ENCODE measurements at regions not wholly inside any gene's neighbourhood (a gene's known extent, or its start where the extent isn't known, plus 50 kb on each side); places are given as distances from the start of the nearest gene placed in this dataset.

DNA sequence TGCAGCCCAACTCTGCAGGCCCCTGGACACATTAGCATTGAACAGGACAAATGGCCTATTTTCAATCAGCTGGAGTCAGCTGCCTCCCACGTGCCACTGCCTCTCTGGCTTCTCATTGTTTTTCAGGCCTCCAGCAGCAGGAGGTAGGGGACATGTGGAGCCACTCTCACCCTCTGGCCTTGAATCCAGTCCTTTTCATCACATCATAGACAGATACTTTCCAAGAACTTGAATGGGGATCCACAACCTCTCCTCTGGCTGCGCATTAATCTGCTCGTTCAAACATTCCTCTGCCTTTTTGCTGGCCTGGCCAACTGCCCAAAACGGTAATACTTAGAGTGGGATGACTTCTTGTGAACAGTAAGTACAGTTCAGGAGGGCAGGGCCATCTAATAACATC, 592.3 kb downstream of the PKHD1 start:
- H3K27me3 Mint-ChIP-seq (ENCODE audit: insufficient read depth, unreplicated experiment) = no peaks in the 10 kb centered on the region
- TF ChIP-seq, protein P1, sequence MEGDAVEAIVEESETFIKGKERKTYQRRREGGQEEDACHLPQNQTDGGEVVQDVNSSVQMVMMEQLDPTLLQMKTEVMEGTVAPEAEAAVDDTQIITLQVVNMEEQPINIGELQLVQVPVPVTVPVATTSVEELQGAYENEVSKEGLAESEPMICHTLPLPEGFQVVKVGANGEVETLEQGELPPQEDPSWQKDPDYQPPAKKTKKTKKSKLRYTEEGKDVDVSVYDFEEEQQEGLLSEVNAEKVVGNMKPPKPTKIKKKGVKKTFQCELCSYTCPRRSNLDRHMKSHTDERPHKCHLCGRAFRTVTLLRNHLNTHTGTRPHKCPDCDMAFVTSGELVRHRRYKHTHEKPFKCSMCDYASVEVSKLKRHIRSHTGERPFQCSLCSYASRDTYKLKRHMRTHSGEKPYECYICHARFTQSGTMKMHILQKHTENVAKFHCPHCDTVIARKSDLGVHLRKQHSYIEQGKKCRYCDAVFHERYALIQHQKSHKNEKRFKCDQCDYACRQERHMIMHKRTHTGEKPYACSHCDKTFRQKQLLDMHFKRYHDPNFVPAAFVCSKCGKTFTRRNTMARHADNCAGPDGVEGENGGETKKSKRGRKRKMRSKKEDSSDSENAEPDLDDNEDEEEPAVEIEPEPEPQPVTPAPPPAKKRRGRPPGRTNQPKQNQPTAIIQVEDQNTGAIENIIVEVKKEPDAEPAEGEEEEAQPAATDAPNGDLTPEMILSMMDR (IDR thresholded peaks at IDR 0.05; ENCODE audit: unreplicated experiment) = no peak
- ChIA-PET POLR2A (no interaction called here), CTCF (interaction anchor here (0.6 to 1.5 kb wide), 3 partner anchors 20 to 740 kb away, joined by 3 to 5 read pairs (median 3); no protein-coding TSS in a partner anchor)
- H3K4me1 Mint-ChIP-seq (ENCODE audit: insufficient read depth, unreplicated experiment) = no peaks in the 10 kb centered on the region
- no peaks in the 10 kb centered on the region for H3K36me3 Mint-ChIP-seq (ENCODE audit: insufficient read depth, unreplicated experiment)
- no peak overlapping the region for H3K4me3 Mint-ChIP-seq (ENCODE audit: unreplicated experiment)
- H3K9me3 Mint-ChIP-seq (ENCODE audit: unreplicated experiment) = no peaks in the 10 kb centered on the region
- H3K27ac Mint-ChIP-seq (ENCODE audit: low read depth, unreplicated experiment) = no peak overlapping the region
- no TSS peak for BruUV-seq (replicated peaks)
- no peak for DNase-seq (ENCODE audit: unreplicated experiment)
- intact Hi-C loops (cut with micrococcal nuclease) = no loop called here

- H3K27ac Mint-ChIP-seq (ENCODE audit: low read depth, unreplicated experiment) = no peak overlapping the region
- H3K9me3 Mint-ChIP-seq (ENCODE audit: unreplicated experiment) = no peaks in the 10 kb centered on the region
- H3K4me3 Mint-ChIP-seq (ENCODE audit: unreplicated experiment) = no peak overlapping the region
These were observed 591.6 kb downstream of the PKHD1 start for GRCh38 chr6:51495610-51496396.

GRCh38 chr6:51502996-51503395, 584.4 kb downstream of the PKHD1 start:
- no peak overlapping the region for H3K27ac Mint-ChIP-seq (ENCODE audit: low read depth, unreplicated experiment)
- TF ChIP-seq, protein P1 (IDR thresholded peaks at IDR 0.05; ENCODE audit: unreplicated experiment) = no peak
- no TSS peak for BruUV-seq (replicated peaks)
- ChIA-PET POLR2A (no interaction called here), CTCF (interaction anchor here (1.6 kb wide), 1 partner anchor 12 kb away, joined by 6 read pairs; no protein-coding TSS in a partner anchor)
- intact Hi-C loops (cut with micrococcal nuclease) = no loop called here
- no peak overlapping the region for H3K4me3 Mint-ChIP-seq (ENCODE audit: unreplicated experiment)
- peaks cover 9% of the 10 kb centered on the region for H3K9me3 Mint-ChIP-seq (ENCODE audit: unreplicated experiment)
- no peak for DNase-seq (ENCODE audit: unreplicated experiment)
- no peaks in the 10 kb centered on the region for H3K4me1 Mint-ChIP-seq (ENCODE audit: insufficient read depth, unreplicated experiment)
- H3K27me3 Mint-ChIP-seq (ENCODE audit: insufficient read depth, unreplicated experiment) = no peaks in the 10 kb centered on the region
- H3K36me3 Mint-ChIP-seq (ENCODE audit: insufficient read depth, unreplicated experiment) = no peaks in the 10 kb centered on the region

More at GRCh38 chr6:51495610-51496396, 591.6 kb downstream of the PKHD1 start:
- no peak for DNase-seq (ENCODE audit: unreplicated experiment)
- H3K36me3 Mint-ChIP-seq (ENCODE audit: insufficient read depth, unreplicated experiment) = no peaks in the 10 kb centered on the region
- POLR2A ChIA-PET = no interaction called here
- H3K4me1 Mint-ChIP-seq (ENCODE audit: insufficient read depth, unreplicated experiment) = no peaks in the 10 kb centered on the region
- CTCF ChIA-PET = interaction anchor here (0.6 kb wide), 2 partner anchors 510 to 741 kb away, joined by 3 read pairs; no protein-coding TSS in a partner anchor
- intact Hi-C loops (cut with micrococcal nuclease) = no loop called here
- no peaks in the 10 kb centered on the region for H3K27me3 Mint-ChIP-seq (ENCODE audit: insufficient read depth, unreplicated experiment)
- TF ChIP-seq, protein P1 (IDR thresholded peaks at IDR 0.05; ENCODE audit: unreplicated experiment) = no peak
- BruUV-seq (replicated peaks) = no TSS peak

DNA sequence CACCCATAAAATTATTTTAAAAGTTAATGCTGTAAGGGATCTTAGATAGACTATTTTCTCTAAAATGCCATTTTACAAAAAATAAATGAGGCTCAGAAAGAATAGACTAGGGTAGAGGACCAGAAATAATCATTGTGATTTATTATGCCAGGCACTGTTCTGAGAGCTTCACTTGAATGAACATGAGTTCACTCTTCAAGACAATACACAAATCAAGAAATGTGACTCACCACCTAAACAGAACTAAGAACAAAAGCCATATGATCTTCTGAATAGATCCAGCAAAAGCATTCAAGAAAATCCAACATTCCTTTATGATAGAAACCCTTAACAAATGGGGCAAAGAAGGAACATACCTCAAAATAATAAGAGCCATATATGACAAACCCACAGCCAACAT, 582.0 kb downstream of the PKHD1 start:
- H3K27me3 Mint-ChIP-seq (ENCODE audit: insufficient read depth, unreplicated experiment) = no peaks in the 10 kb centered on the region
- H3K27ac Mint-ChIP-seq (ENCODE audit: low read depth, unreplicated experiment) = no peak overlapping the region
- POLR2A ChIA-PET = interaction anchor here (1.2 kb wide), 1 partner anchor 8 kb away, joined by 7 read pairs; no protein-coding TSS in a partner anchor
- intact Hi-C loops (cut with micrococcal nuclease) = no loop called here
- no peaks in the 10 kb centered on the region for H3K4me1 Mint-ChIP-seq (ENCODE audit: insufficient read depth, unreplicated experiment)
- DNase-seq (ENCODE audit: unreplicated experiment) = no peak
- CTCF ChIA-PET = interaction anchor here (0.9 kb wide), 1 partner anchor 152 kb away, joined by 5 read pairs; no protein-coding TSS in a partner anchor
- TF ChIP-seq, protein P1 (IDR thresholded peaks at IDR 0.05; ENCODE audit: unreplicated experiment) = no peak
- H3K36me3 Mint-ChIP-seq (ENCODE audit: insufficient read depth, unreplicated experiment) = no peaks in the 10 kb centered on the region
- no peak overlapping the region for H3K4me3 Mint-ChIP-seq (ENCODE audit: unreplicated experiment)
- peaks cover 9% of the 10 kb centered on the region for H3K9me3 Mint-ChIP-seq (ENCODE audit: unreplicated experiment)
- BruUV-seq (replicated peaks) = no TSS peak

All from MCF 10A (cell line).